ENCODE measurements at regions not wholly inside any gene's neighbourhood (a gene's known extent, or its start where the extent isn't known, plus 50 kb on each side); places are given as distances from the start of the nearest gene placed in this dataset.

- TF ChIP-seq, protein P1, sequence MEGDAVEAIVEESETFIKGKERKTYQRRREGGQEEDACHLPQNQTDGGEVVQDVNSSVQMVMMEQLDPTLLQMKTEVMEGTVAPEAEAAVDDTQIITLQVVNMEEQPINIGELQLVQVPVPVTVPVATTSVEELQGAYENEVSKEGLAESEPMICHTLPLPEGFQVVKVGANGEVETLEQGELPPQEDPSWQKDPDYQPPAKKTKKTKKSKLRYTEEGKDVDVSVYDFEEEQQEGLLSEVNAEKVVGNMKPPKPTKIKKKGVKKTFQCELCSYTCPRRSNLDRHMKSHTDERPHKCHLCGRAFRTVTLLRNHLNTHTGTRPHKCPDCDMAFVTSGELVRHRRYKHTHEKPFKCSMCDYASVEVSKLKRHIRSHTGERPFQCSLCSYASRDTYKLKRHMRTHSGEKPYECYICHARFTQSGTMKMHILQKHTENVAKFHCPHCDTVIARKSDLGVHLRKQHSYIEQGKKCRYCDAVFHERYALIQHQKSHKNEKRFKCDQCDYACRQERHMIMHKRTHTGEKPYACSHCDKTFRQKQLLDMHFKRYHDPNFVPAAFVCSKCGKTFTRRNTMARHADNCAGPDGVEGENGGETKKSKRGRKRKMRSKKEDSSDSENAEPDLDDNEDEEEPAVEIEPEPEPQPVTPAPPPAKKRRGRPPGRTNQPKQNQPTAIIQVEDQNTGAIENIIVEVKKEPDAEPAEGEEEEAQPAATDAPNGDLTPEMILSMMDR (CRISPR knock-in tag; IDR thresholded peaks at IDR 0.05): no peak
- no peak for TF ChIP-seq ZNF24 (IDR thresholded peaks at IDR 0.05)
- no peak for TF ChIP-seq ZBTB2 (CRISPR knock-in tag; IDR thresholded peaks at IDR 0.05; ENCODE audit: low read depth)
- no peak for TF ChIP-seq ZBTB21 (CRISPR knock-in tag; IDR thresholded peaks at IDR 0.05)
- no peak for TF ChIP-seq ZSCAN9 (CRISPR knock-in tag; IDR thresholded peaks at IDR 0.05; ENCODE audit: borderline replicate concordance)
- no peak for TF ChIP-seq ZNF333 (CRISPR knock-in tag; IDR thresholded peaks at IDR 0.05; ENCODE audit: borderline replicate concordance)
- TF ChIP-seq ZNF564 (CRISPR knock-in tag; IDR thresholded peaks at IDR 0.05): no peak
- no peak for TF ChIP-seq ZSCAN12 (CRISPR knock-in tag; IDR thresholded peaks at IDR 0.05)
- TF ChIP-seq RAD21 (CRISPR knock-in tag; IDR thresholded peaks at IDR 0.05): no peak
- no peak for TF ChIP-seq KLF13 (CRISPR knock-in tag; IDR thresholded peaks at IDR 0.05)
- TF ChIP-seq ZNF530 (CRISPR knock-in tag; IDR thresholded peaks at IDR 0.05; ENCODE audit: low read depth): no peak
- no peak for TF ChIP-seq ZNF800 (CRISPR knock-in tag; IDR thresholded peaks at IDR 0.05)
- TF ChIP-seq ZNF143 (CRISPR knock-in tag; IDR thresholded peaks at IDR 0.05): no peak
Measured at GRCh38 chr5:167123126-167123525, 1168.3 kb upstream of the WWC1 start.
